Panc1 (cell line): ENCODE measurements at regions not wholly inside any gene's neighbourhood (a gene's known extent, or its start where the extent isn't known, plus 50 kb on each side); places are given as distances from the start of the nearest gene placed in this dataset.

Source experiments
- ATAC-seq: fragments of 200-7000 bp; cut with Tn5 transposase; 2 replicates; pipeline ENCODE4 v1.9.1; 2020; ENCODE audit warnings: mild to moderate bottlenecking, moderate library complexity
- BruUV-seq: library from RNA; stranded (reverse); fragments of 400-500 nt; replicated peaks from 2 replicates; lab custom pipeline; 2021; lab: Mats Ljungman, UMichigan
- CTCF ChIA-PET: fragments of 300-600 bp; sonication (Branson Sonifier 250); formaldehyde crosslinking; loops from one replicate; lab custom pipeline; 2022; ENCODE audit warnings: antibody characterized with exemption; lab: Charles Lee
- POLR2A ChIA-PET: fragments of 300-600 bp; sonication (Branson Sonifier 250); formaldehyde crosslinking; loops from one replicate; lab custom pipeline; 2022; ENCODE audit warnings: antibody characterized with exemption; lab: Charles Lee
- DNase-seq: peaks from one replicate; pipeline ENCODE4 v3.0.0-alpha.2; 2010; ENCODE audit warnings: low read depth, low spot score
- H3K27ac ChIP-seq: 2 replicates; pipeline ENCODE4 v1.5.1; 2011; ENCODE audit warnings: mild to moderate bottlenecking, low read length, inconsistent platforms
- H3K27me3 ChIP-seq: fragments of 200-500 bp; sonication (Bioruptor generic); 2 replicates; pipeline ENCODE4 v1.6.0; 2014; ENCODE audit warnings: low read length, inconsistent platforms; ENCODE audit not compliant: control insufficient read depth, insufficient read depth
- H3K36me3 ChIP-seq: fragments of 200-500 bp; sonication (Bioruptor generic); 2 replicates; pipeline ENCODE4 v1.5.1; 2014; ENCODE audit warnings: inconsistent platforms, mild to moderate bottlenecking, low read length, moderate library complexity; ENCODE audit not compliant: control insufficient read depth, insufficient read depth
- H3K4me1 ChIP-seq: 2 replicates; pipeline ENCODE4 v1.5.1; 2011; ENCODE audit warnings: inconsistent platforms, mild to moderate bottlenecking, low read length, moderate library complexity; ENCODE audit not compliant: control insufficient read depth, insufficient read depth
- H3K4me3 ChIP-seq, 2 experiments: 2 replicates each; pipeline ENCODE4 v1.5.1; 2011 to 2012; ENCODE audit warnings: low read depth in 2 of 2, low read length in 2 of 2, mild to moderate bottlenecking in 2 of 2, inconsistent platforms in 1 of 2, moderate library complexity in 1 of 2
- H3K9me3 ChIP-seq: fragments of 200-500 bp; sonication (Bioruptor generic); 2 replicates; pipeline ENCODE4 v1.5.1; 2014; ENCODE audit warnings: low read depth, mild to moderate bottlenecking, inconsistent platforms, low read length, moderate library complexity; ENCODE audit not compliant: control insufficient read depth, insufficient read depth
- POLR2AphosphoS5 ChIP-seq: IDR thresholded peaks from 2 replicates; pipeline ENCODE4 v1.6.1; 2012; ENCODE audit warnings: mild to moderate bottlenecking, low read depth, low read length, moderate library complexity
- SIN3A ChIP-seq: IDR thresholded peaks from 2 replicates; pipeline ENCODE4 v1.6.1; 2012; ENCODE audit warnings: low read depth, mild to moderate bottlenecking, low read length, moderate library complexity, borderline replicate concordance; ENCODE audit not compliant: insufficient read depth
- TCF7L2 ChIP-seq: IDR thresholded peaks from 2 replicates; pipeline ENCODE4 v1.6.1; 2011; ENCODE audit warnings: mild to moderate bottlenecking, low read depth, low read length, inconsistent platforms
- in situ Hi-C: cut with HindIII; loops from 2 replicates; pipeline ENCODE4 v1.10.0; 2016; ENCODE audit warnings: low sequenced_read_pairs, low pct_unique_long_range_greater_than_20kb
- intact Hi-C: fragments of 100-400 bp; cut with micrococcal nuclease; formaldehyde crosslinking; loops from one replicate; pipeline ENCODE4 v1.10.0; 2022; ENCODE audit not compliant: unreplicated experiment
- TF ChIP-seq, protein P1 (sequence below): fragments of 450-650 bp; IDR thresholded peaks from 2 replicates; pipeline ENCODE4 v1.5.1; 2017; ENCODE audit warnings: mild to moderate bottlenecking
- TF ChIP-seq, protein P2 (sequence below), 2 experiments: IDR thresholded peaks; 2 replicates each; pipeline ENCODE4 v1.6.1; 2011 to 2012; ENCODE audit warnings: low read depth in 2 of 2, control low read depth in 1 of 2, low read length in 1 of 2, mild to moderate bottlenecking in 1 of 2, moderate library complexity in 1 of 2; ENCODE audit not compliant: insufficient read depth in 1 of 2

DNA sequence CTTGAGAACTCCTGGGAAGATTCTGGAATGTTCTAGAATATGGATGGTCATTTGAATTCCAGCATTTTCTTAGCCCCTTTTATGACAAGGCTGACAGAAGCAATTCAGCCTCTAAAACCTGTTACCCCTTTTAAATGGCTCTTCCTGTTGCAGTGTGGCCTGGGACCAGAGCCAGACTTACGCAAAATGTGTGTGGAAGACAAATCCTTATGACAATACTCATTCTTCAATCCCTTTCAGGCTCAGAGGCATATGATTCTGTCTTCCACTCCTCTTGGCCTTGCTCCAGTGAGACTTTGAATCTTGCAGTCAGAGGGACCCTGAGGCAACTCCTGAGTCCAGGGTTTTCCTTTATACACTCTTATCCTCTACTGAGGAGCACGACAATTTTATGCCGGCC lies 287.0 kb downstream of the CLIC5 start:
- no peaks in the 10 kb centered on the region for H3K9me3 ChIP-seq
- BruUV-seq = no TSS peak
- no peak overlapping the region for H3K27ac ChIP-seq
- DNase-seq (no peak), ATAC-seq (no peak)
- no peak for TF ChIP-seq POLR2AphosphoS5
- no peak for TF ChIP-seq SIN3A
- no peak for TF ChIP-seq TCF7L2
- TF ChIP-seq, protein P1, sequence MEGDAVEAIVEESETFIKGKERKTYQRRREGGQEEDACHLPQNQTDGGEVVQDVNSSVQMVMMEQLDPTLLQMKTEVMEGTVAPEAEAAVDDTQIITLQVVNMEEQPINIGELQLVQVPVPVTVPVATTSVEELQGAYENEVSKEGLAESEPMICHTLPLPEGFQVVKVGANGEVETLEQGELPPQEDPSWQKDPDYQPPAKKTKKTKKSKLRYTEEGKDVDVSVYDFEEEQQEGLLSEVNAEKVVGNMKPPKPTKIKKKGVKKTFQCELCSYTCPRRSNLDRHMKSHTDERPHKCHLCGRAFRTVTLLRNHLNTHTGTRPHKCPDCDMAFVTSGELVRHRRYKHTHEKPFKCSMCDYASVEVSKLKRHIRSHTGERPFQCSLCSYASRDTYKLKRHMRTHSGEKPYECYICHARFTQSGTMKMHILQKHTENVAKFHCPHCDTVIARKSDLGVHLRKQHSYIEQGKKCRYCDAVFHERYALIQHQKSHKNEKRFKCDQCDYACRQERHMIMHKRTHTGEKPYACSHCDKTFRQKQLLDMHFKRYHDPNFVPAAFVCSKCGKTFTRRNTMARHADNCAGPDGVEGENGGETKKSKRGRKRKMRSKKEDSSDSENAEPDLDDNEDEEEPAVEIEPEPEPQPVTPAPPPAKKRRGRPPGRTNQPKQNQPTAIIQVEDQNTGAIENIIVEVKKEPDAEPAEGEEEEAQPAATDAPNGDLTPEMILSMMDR = no peak
- TF ChIP-seq, protein P2, sequence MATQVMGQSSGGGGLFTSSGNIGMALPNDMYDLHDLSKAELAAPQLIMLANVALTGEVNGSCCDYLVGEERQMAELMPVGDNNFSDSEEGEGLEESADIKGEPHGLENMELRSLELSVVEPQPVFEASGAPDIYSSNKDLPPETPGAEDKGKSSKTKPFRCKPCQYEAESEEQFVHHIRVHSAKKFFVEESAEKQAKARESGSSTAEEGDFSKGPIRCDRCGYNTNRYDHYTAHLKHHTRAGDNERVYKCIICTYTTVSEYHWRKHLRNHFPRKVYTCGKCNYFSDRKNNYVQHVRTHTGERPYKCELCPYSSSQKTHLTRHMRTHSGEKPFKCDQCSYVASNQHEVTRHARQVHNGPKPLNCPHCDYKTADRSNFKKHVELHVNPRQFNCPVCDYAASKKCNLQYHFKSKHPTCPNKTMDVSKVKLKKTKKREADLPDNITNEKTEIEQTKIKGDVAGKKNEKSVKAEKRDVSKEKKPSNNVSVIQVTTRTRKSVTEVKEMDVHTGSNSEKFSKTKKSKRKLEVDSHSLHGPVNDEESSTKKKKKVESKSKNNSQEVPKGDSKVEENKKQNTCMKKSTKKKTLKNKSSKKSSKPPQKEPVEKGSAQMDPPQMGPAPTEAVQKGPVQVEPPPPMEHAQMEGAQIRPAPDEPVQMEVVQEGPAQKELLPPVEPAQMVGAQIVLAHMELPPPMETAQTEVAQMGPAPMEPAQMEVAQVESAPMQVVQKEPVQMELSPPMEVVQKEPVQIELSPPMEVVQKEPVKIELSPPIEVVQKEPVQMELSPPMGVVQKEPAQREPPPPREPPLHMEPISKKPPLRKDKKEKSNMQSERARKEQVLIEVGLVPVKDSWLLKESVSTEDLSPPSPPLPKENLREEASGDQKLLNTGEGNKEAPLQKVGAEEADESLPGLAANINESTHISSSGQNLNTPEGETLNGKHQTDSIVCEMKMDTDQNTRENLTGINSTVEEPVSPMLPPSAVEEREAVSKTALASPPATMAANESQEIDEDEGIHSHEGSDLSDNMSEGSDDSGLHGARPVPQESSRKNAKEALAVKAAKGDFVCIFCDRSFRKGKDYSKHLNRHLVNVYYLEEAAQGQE (IDR thresholded peaks at IDR 0.05; ENCODE audit: insufficient read depth in 1 of 2, low read depth in 2 of 2, low read length in 1 of 2) = no peak
- no peak overlapping the region for H3K4me3 ChIP-seq
- in situ Hi-C loops (no loop called here), intact Hi-C loops (no loop called here)
- no peaks in the 10 kb centered on the region for H3K4me1 ChIP-seq
- H3K36me3 ChIP-seq = no peaks in the 10 kb centered on the region
- POLR2A ChIA-PET = no interaction called here
- CTCF ChIA-PET = no interaction called here
- H3K27me3 ChIP-seq = peaks cover 4% of the 10 kb centered on the region; the same call in 1 of the 2 replicates

DNA sequence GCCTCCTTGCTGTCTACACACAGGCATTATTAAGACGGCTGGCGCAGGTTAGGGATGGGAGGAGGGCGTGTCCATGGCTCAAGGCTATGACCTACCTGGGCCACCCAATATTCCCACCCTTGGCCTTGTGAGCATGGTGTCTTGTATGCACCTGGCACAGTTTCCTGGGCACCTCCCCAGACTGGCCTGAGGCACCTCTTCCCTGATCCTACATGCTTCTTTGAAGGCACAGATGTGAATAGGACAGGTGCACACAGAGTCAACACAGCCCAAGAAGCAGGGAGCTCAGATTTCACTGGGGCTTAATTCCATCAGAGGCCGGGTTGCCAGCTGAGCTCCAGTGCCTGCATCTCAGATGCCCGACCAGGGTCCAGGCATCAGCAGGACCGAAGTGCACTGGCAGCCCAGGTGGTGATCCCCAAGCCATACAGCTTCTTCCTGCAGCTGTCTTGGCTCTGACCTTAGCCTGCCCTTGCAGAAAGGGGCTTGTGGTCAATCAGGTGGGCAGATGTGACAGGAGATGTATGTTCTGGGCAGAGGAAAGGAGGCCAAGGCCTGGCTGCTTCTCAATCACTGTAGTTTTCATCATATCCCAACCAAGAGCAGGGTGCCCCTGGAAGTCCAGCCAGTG lies 287.7 kb downstream of the CLIC5 start:
- in situ Hi-C loops (no loop called here), intact Hi-C loops (no loop called here)
- no peak for ATAC-seq

More for the DNA sequence above, 287.7 kb downstream of the CLIC5 start:
- POLR2A ChIA-PET = no interaction called here
- TF ChIP-seq, protein P2 (IDR thresholded peaks at IDR 0.05; ENCODE audit: insufficient read depth in 1 of 2, low read depth in 2 of 2, low read length in 1 of 2) = no peak
- Histone ChIP-seq H3K4me3 (no peak overlapping the region), H3K4me1 (no peaks in the 10 kb centered on the region), H3K27ac (no peak overlapping the region), H3K9me3 (no peaks in the 10 kb centered on the region), H3K27me3 (peaks cover 4% of the 10 kb centered on the region; the same call in 1 of the 2 replicates), H3K36me3 (no peaks in the 10 kb centered on the region)
- CTCF ChIA-PET = interaction anchor here (0.6 kb wide), 1 partner anchor 12 kb away, joined by 3 read pairs; no protein-coding TSS in a partner anchor
- no TSS peak for BruUV-seq
- no peak for DNase-seq
